NCI-H2196 treated with DMSO at 0.1 percent for 48 hours (cell line): ENCODE measurements at regions not wholly inside any gene's neighbourhood (a gene's known extent, or its start where the extent isn't known, plus 50 kb on each side); places are given as distances from the start of the nearest gene placed in this dataset.

Experiments
- DNase-seq: peaks from one replicate; lab custom pipeline; 2025; ENCODE audit not compliant: unreplicated experiment; lab: John Stamatoyannopoulos, UW

DNA sequence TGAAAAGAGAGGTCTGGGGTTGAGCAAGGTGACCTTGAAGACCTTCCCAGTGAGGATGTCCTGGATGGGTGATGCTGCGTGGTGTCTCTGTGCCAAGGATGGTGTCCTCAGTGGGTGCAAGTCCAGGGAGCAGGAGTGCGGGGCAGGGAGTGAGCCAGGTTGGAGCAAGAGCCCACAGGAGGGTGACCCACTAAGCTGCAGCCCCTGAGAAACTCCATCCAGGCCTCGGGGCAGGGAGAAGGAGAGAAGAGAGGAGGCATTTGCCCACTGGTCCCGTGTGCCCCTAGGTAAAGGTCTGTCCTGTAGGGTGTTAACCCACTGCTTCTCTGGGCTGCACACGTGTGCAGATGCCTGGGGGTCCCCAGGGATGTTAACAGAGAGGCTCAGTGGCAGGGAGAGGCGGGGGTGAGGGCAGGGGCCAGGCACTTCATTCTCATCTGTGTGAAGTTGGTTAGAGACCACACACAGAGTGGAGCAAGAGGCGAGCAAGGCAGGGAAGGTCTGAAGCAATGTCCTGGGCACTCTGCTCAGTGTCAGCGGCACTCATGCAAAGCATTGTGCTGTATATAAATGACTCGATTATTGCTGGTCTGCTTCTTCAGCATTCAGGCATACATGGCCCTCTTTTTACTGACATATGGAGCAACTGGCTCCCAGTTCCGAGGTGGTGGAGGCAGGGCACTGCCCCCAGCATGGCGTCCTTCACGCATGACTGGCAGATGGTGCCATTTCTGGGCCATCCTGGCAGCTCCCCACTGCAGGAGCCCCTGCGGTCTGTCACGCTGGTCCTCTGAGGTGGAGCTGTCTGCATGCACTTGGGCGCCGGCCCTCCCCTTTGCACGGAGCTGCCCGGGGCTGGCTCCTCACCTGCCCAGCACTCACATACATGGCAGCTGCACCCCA lies 117.2 kb upstream of the HS6ST1 start:
- DNase-seq = no peak

DNA sequence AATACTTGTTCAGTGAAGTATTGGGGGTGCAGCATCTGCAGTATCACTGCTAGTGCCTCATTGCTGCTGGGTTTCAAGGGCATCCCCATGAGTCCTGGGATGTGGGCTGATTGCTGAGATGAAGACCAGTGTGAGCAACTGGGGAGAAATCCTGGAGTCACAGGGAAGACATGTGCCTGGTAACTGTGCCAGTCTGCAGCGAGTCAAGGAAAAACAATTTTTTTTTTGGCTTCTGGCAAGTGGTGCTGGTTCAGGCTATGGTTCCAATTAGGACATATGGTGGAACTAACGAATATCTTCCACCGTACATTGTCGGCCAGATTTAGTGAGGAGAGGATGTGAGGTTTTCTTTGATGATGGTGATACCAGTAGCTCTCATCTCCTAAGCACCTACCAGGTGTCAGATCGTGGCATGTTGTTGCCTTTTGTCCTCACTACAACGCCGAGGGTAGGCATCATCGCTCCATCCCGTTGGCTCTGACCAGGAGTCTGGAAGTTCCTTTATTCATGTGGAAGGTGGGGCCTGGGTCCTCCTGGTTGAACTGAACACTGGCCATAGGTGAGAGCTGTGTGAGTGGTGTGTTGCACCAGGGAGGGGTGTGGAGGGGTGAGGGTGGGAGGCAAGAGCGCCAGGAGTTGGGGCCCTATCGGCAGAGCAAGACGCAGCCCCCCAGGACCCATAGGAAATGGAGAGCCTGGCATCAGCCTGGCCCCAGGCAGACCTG lies 118.0 kb upstream of the HS6ST1 start:
- no peak for DNase-seq

DNA sequence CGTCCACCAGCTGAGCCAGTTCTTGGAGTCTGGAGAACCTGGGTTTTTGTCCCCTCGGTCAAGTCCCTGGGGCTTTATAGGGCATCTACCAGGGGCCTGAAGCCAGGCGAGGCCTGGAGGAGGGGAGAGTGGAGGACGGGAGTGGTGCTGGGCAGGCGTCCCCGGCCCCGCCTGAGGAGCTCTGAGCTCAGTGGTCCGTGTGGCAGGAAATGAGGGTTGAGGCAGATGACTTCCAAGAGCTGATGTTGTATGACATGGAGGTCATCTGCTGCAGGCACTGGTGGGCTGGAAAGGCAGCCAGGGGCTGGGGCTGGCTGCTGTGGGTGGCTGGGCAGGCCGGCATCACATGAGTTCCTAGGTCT lies 118.5 kb upstream of the HS6ST1 start:
- DNase-seq = no peak

DNA sequence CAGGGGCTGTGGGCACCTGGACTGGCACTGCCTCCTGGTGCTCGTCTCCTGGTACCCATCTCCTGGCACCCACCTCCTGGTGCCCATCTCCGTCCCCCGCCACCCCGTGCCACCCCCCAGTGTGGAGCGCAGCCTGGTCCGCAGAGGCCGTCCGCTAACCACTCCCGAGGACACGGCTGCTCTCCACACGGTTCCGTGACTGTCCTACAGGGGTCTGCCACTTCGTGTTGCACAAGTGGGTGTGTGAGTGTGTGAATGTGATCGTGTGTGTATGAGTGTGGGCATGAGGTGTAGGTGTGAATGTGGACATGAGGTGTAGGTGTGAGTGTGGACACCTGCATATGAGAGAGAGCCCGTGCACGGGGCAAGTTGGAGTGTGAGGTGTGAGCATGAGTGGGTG lies 119.4 kb upstream of the HS6ST1 start:
- DNase-seq = no peak

DNA sequence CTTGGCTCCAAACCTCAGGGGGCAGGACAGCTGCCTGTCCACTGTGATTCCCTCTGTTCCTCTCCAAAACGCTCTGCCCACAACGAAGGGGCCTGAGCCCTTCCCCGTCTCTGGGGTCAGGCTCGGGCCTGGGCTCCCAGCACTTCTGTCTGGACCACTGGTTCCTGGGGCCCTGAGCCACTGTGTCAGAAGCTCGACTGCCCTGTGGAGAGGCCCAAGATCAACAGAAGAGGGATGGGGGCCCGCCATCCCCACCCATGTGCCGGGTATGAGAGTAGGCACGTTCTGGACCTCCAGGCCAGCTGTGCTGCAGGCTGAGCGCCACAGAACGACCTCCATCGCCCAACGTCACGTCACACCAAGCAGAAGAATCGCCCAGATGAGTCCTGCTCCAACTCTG lies 119.9 kb upstream of the HS6ST1 start:
- DNase-seq = no peak

DNA sequence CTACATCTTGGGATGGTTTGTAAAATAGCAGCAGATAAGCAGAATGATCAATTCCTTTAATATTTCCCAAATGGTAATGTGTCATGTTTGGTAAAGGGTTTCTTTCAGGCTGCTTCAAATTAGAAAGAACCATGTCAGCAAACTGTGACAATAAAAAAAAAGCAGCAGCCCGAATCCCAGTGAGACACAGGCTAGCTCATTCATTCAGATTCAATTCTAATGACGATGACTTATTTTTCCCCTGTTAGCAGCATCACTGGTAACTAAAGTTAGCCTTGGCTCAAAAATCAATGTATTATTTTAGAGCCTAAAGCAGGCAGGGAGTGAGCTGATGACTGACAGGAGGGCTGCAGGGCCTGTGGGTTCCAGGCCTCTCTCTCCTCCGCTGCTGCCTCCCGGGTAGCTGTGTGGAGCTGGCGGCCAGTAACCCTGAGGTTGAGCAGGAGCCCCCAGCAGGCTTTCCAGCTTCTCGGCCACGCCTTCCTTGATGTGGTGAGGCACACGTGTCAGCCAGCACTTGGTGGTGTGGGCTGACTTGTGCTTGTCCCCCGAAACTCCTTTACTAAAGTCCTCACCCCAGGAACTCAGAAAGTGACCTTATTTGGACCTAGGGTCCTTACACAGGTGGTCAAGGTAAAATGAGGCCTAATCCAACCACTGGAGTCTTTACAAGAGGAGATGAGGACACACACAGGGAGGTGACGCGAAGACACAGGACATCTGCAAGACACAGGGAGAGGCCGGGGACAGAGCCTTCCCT lies 120.5 kb upstream of the HS6ST1 start:
- no peak for DNase-seq

DNA sequence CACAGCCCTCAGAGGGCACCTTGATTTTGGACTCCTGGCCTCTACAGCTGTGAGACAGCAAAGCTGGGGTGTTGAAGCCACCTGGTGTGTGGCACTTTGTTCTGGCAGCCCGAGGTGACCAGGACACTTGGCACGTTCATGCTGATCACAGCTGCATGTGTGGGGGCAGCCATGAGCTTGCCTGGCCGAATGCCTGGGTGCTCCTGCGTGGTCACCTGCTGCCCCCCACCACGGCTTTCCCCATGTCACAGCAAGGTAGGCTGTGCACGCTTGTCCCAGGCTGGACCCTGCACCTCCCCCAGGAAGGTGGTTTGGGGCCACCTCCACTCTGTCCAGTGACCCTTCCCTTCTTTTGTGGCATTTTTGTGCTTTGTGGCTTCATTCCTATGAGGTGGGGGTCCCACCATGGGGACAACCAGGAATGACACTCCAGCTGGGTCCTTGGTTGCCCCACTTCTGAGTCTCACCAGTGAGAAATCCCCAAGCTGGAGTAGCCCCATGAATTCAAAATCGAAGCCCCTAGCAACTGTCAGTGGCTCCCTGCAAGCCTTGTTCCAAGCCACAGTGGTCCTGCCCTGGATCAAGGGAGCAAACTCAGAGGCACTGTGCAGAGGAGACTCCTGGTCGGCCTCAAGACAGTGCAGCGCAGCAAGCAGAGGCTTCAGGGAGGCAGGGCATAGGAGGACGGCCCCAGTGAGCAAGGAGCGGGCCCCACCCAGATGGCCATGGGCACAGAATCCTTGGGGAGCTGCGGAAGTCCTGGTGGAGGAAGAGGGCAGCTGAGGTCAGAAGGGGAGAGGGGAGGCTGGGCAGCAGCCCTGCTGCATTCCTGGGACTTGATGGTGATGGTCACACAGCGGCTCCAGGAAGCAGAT lies 121.4 kb upstream of the HS6ST1 start:
- no peak for DNase-seq

DNA sequence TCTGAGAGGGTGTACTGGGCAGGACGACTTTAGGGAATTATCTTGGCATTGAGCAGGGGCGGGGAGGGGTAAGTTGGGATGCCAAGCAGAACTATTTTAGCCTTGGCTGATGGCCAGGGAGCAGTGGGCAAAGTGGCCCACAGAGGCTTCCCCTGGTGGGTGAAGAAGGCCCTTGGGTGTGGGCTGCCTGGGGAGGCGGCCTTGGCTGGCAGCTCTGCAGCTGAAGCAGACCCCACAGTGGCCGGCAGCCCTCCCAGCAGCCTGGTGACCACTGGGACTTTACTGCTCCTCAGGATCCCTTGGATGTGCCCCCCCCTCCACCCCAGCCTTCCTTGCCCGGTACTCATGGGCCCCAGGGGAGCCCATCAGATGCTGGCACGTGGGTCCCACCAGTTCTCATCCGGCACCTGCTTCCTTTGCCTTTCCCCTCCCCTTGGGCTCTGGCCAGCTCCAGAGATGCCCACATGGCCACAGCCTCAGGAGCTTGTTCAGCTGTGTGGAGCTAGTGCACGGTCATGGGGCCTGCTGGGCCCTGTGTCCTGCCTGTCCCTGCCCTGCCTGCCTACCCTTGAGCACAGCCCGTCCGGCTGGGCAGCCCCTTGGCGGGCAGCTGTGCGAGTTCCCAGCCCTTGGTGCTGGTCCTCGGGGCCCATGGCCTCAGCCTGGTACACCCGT lies 122.1 kb upstream of the HS6ST1 start:
- DNase-seq = no peak

DNA sequence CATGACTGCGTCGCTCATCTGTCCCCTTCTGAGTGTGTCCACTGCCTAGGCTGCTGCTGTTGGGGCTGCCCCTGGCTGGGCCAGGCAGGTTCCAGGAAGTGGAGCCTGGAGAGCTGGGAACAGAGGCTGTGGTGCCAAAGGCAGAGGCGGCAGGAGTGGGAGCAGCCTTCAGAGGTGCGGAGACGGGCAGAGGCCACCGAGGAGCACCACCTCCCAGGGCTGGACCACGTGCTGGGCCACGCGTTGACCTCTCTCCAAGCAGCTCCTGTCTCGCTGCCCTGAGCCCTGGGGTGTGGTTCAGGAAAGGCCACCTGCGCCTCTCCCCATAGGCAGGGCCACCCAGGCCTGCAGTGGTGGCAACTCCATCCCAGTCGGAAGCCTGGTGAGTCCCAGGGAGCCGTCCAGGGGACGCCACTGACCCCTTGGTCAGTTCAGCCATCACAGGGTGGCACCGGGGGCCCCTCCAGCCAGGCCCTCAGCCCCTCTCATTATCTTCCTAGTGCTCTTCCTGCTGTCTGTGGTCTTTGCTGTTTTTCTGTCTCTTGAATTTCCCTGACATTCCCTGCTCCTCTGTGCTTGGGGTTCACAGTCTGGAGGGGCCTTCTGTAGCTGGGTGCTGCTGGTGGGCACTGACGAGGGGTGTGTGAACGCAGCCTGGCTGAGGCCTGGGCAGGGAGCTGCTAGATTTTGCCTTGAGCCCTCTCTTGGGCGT lies 122.8 kb upstream of the HS6ST1 start:
- no peak for DNase-seq

DNA sequence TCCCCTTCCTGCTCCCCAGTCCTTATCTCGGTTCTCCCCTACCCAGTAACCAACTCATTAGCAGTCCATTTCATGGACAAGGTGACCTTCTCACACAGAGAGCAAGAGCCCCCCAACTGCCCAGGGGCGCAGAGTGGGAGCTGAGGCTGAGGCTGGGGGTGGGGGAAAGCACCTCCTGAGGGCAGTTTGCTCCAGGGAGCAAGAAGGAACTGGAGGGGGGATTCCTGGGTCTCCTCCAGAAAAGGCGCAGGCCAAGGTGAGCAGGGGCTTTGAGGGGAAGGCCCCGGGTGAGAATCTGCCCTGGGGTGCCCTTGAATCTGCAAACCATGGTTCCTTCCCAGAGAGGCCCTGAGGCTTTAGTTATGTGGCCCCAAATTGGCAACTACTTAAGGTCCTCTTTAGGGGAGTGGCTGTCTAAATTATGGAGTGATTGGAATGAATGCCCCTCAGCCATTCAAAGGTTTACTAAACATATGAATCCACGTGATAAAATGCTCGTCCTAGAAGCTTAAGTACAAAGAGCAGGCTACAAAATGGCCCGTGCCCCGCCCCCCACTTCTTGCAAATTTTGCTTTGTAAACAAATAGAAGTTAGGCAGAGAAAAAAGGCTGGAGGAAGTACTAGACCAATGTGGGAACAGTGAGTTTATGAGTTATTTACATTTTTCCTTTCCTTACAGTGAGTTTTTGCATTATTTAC lies 123.5 kb upstream of the HS6ST1 start:
- no peak for DNase-seq

DNA sequence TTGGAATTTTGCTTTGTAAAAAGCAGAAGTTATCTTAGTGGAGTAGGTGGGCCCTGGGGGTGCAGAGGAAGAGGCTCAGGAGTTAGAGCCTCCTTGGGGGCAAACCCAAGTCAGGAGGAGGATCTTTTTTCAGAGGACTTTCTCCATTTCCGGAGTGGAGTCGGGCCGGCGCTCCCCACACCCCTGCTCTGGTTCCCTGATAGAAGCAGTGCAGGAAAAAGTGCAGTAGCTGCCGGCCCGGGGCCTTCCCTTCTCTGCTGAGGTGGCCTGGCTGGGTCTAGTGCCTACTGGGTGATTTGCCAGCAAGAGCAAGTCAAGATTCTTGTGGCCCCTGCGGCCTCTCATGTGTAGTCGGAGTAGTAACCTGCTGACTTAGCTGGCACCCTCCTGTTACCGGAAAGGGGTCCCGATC lies 124.2 kb upstream of the HS6ST1 start:
- no peak for DNase-seq

DNA sequence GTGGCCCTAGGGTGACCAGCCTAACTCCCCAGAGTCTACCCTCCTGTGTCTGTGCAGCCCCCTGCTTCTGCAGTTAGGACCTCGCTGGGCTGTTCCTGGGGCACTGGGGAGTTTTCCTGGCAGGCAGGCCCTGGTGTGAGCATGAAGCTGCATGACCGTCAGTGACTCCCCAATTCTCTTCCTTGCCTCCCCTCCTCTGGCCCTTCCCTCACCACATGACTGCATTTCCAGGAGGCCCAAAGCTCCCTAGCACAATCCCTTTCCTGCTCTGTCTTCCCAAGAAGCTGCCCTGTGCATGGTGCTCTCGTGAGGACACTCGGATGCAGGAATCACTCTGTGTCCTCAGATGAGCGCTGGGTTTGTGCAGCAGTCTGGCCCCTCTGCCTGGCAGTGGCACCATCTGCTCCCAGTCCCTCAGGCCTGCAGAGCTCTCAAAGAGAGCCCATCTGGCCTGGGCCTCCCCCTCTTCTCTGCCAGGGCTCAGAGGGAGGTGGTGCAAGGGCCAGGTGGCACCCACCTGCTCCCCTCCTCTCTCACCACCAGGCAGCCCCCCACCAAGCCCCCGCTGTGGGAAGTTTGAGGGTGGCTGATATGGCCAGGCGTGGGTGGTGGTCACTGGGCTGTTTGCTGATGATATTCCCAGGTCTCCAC lies 125.6 kb upstream of the HS6ST1 start:
- DNase-seq = no peak

DNA sequence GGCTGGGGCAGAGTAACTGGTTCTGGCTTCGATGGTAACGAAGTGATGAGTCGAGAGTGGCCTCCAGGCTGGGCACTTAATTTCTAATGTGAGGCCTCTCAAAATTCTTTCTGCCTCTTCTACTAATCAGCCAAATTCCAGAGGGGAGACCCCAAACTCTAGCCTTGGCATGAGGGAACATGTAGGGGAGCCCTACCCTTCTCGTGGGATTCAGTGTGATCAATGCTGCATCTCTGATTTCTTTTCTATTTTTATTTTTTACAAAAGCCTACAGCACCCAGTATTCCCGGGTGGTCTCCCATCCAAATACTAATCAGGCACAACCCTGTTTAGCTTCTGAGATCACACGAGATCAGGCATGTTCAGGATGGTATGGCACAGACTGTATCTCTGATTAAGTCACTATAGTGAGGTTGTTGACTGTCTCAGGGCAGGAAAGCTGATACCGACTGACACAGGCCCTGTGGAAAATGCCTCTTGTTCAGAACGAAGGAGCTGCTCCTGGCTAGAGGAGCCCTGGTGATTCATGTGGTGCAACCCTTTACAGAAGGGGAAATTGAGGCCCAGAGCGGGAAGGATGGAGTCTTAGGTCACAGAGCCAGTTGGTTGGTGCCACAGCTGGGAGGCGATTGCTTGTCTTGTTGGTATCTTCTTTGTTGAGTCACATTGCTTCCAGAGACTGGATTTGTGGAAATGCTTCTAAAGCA lies 126.3 kb upstream of the HS6ST1 start:
- no peak for DNase-seq

DNA sequence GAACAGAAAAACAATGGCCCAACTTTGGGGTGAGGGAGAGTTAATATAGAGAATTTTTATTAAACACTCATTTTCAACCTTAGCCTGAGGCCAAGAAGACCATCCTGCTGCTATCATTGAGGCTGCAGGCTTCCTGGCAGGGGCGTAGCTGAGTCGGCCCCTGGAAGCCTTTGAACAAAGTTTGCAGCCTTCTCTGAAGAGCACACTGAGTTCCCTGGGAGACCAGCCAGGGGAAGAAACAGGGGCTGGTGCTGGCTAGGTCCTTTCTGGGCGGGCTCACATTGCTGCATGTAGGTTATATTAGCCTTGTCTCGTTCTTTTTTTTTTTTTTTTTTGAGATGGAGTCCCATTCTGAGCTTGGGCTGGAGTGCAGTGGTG lies 126.8 kb upstream of the HS6ST1 start:
- no peak for DNase-seq

DNA sequence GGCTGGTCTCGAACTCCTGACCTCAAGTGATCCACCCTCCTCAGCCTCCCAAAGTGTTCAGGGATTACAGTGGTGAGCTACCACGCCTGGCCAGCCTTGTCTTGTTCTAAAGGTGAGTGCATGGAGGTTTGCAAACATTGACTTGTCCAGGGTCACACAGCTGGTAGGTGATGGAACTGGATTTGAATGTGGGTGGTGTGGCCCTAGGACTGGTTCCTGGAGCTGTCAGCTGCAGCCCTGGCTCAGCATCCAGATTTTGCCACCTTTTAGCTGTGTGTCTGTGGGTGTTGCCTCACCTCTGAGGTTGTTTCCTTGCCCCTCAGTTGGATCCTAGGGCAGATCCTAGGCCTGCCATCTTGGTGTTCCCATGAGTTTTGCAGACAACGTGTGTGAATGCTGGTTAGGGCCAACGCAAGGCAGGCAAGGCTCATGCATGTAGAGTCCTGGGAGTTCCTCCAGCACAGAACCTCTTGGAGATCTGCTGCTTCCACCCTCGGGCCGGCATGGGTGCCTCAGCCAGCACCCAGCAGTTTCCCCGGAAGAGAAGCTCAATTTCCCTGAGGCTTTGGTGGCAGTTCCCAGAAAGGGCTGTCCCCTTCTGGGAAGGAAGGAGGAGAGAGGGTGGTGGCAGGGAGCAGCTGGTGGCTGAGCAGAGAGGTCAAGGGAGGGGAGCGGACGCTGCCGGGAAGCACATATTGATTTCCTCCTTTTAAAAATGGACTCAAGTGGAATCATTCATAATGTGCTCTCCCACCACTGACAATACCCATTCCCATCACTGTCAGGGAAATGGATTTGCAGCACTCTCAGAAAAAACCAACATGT lies 127.6 kb upstream of the HS6ST1 start:
- DNase-seq = no peak

DNA sequence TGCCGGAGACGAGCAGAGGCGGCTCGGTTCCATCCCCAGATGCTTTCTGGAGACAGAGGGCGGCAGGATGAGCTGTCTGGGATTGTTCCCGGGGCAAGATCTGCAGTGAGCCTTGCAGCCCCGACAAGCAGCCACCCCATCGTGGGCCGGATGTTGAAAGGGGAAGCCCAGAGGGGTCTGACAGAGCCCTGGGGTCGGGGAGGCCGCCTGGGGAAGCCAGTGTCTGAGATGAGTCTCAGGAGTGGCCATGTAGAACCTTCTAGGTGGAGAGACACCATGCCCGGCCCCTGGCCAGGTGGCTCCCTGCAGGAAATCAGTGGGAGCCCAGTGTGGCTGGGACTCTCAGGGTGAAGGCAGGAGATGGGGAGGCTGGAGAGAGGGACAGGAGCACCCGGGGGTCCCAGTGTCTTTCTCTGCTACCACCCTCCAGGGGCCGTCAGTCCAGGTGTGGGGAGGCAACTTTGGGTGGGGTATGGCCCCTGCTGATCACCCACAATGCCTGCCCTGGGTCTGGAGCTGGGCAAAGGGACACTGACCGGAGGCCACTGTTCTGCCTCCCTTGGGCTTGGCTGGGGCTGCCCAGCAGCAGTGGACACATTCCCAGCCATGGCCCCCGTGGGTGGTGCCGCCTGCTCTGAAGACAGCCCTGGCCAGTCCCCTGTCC lies 128.3 kb upstream of the HS6ST1 start:
- no peak for DNase-seq
